GM20000 (cell line): ENCODE measurements at regions not wholly inside any gene's neighbourhood (a gene's known extent, or its start where the extent isn't known, plus 50 kb on each side); places are given as distances from the start of the nearest gene placed in this dataset.

Experiments
- DNase-seq: peaks from one replicate; pipeline ENCODE4 v3.0.0; 2012; ENCODE audit warnings: low spot score
- TF ChIP-seq, protein P1 (sequence below): IDR thresholded peaks from 2 replicates; pipeline ENCODE4 v1.5.1; 2012; ENCODE audit warnings: mild to moderate bottlenecking, control low read depth; ENCODE audit errors: extremely low read depth, missing control alignments

DNA sequence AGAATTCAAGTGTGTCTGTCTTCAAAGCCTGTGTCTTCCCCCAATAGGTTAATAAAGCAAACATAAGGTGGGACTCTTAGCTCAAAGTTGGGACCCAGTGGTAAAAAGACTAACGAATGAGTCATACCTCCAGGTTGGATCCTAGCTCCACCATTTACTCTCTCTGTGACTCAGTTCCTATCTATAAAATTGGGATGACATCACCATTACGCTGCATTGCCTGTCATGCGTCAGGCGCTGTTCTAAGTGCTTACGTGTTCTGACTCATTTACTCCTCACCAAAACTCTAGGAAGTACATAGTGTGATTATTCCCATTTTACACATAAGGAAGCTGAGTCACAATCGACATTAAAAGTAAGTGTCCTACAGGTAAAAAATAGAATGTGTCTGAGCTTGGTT, 915.8 kb downstream of the VRK1 start:
- TF ChIP-seq, protein P1, sequence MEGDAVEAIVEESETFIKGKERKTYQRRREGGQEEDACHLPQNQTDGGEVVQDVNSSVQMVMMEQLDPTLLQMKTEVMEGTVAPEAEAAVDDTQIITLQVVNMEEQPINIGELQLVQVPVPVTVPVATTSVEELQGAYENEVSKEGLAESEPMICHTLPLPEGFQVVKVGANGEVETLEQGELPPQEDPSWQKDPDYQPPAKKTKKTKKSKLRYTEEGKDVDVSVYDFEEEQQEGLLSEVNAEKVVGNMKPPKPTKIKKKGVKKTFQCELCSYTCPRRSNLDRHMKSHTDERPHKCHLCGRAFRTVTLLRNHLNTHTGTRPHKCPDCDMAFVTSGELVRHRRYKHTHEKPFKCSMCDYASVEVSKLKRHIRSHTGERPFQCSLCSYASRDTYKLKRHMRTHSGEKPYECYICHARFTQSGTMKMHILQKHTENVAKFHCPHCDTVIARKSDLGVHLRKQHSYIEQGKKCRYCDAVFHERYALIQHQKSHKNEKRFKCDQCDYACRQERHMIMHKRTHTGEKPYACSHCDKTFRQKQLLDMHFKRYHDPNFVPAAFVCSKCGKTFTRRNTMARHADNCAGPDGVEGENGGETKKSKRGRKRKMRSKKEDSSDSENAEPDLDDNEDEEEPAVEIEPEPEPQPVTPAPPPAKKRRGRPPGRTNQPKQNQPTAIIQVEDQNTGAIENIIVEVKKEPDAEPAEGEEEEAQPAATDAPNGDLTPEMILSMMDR: no peak
- DNase-seq: no peak

DNA sequence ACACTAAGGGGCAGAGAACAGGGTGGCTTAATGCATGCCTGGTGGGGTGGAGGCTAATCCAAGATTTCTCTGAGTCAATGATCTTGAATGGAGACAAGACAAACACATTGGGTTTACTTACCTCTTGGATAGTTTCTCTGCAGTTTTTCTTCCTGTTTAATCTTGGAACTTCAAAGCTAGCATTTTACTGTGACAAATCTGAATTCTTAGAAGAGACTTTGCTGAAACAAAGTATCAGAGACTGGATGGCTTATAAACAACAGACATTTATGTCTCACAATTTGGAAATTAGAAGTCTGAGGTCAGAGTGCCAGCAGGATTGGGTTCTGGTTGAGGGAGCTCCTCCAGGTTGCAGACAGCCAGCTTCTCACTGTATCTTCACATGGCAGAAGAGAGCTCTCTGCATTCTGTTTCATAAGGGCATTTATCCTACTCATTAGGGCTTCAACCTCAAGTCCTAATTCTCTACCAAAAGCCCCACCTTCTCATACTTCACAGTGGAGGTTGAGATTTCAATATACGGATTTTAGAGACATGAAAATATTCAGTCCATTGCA, 921.8 kb downstream of the VRK1 start:
- TF ChIP-seq, protein P1: no peak
- DNase-seq: no peak

DNA sequence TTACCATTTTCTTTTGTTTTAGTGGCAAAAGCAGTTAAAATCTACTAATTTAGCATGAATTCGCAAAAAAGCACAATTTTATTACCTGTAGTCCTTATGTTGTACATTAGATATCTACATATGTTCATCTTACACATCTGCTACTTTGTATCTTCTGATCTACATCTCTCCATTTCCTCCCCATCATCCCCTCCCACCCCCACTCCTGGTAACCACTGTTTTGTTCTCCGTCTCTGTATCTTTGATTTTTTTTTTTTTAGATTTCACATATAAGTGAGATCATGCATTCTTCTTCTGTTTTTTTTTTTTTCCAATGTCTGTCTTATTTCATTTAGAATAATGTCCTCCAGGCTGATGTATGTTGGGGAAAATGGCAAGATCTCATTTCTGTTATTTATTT, 922.7 kb downstream of the VRK1 start:
- no peak for DNase-seq
- TF ChIP-seq, protein P1: no peak

DNA sequence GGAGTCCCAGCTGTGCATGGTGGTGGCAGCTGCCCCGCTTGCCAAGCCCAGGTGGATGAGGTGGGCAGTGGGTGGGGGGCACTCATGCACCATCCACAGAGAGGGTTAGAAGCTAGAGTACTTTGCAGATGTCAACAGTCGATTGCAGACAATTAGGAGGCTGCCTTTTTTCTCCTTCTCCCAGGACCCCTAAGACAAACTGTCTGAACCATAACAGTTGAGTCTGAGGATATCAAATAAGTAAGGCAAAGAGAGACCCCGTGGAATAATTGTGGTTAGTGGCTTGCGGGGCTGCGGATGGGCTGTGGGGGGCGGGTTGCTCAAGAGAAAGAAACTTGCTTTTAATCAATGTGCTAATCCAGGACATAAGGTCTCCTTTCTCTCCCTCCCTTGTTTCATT, 926.2 kb downstream of the VRK1 start:
- DNase-seq: no peak
- TF ChIP-seq, protein P1: no peak

DNA sequence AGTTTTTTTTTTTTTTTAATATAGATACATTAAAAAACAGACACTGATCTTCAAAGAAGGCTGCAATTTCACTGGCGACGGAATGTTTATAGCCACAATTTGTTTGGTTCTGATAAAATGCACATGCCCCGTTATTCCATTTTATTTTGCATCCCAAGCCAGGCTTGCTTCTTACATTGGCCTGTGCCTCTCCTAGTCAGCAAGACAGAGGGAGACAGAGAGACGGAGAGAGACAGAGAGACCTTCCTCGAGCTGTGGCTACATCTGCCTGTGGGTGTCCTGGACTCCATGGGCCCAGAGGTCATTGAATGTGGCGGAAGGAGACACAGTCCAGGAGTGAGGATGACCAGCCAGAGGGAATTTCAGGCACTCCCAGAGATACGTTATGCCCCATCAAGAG, 926.6 kb downstream of the VRK1 start:
- TF ChIP-seq, protein P1: no peak
- DNase-seq: no peak

DNA sequence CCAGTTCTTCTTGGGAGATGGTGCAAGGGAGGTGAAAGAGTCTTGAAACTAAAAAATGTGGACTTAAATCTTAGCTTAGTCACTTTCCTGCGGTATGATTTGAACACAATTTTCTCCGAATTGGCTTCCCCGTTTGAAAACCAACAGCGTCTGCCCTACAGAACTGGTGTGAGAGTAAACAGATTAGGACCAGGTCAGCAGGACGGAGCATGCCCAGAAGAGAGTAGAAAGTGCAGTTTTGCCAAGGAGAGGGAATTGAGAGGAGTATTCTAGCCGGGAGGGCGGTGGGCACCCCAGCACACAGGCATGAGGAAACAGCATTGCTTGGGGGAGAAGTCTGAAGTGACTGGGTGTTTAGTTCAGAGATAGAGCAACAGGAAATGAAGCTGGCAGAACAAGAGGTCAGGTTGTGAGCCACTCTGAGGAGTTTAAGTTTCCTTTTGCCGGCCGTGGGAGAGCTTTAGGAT, 927.1 kb downstream of the VRK1 start:
- TF ChIP-seq, protein P1: no peak
- DNase-seq: no peak

DNA sequence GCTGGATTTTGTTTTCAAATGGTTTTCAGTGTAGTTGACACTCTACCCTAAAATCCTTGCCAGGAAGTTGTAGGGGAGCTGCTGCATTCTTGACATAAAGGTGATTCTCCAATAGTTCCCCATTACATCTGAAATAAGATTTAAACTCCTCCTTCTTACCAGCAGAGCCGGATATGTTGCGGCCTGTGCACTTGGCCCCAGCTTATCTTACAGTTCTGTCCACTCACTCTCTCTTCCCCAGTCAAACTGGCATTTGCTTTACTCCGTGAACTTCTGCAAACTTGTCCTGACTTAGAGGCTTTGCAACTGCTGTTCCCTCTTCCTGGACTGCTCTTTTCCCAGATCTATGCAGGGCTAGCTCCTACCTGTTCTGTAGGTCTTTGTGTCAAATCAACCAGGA, 929.5 kb downstream of the VRK1 start:
- no peak for DNase-seq
- TF ChIP-seq, protein P1: no peak

DNA sequence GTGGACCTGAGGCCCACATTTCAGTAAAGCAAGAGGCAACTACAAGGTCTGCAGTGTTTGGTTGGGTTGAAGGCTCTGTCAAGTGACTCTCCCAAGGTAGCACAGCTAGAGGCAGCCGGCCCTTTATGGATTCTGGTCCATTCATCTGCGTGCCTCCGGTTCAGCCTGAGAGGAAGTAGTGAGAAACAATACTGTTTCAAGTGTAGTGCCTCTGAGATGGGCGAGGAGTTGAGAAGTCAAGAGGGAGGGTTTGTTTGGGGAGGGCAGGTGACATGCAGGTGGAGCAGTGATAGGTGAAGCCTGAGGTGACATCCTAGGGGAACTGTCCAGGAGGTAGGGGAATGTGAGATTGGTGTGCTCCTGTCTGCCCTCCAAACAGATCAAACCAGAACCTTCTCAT, 933.5 kb downstream of the VRK1 start:
- TF ChIP-seq, protein P1: no peak
- DNase-seq: no peak
